ENCODE measurements at regions not wholly inside any gene's neighbourhood (a gene's known extent, or its start where the extent isn't known, plus 50 kb on each side); places are given as distances from the start of the nearest gene placed in this dataset.

- Histone ChIP-seq H4K91ac (ENCODE audit: insufficient read depth, low read depth, low read length) (no peak overlapping the region), H4K8ac (ENCODE audit: low read depth in 2 of 2, low read length in 2 of 2) (no peak overlapping the region), H3K9me3 (ENCODE audit: control insufficient read depth, insufficient read depth, low read length) (peaks cover 3% of the 10 kb centered on the region), H3K9me1 (ENCODE audit: insufficient read depth, low read length) (no peaks in the 10 kb centered on the region), H2BK20ac (ENCODE audit: low read depth, low read length) (no peak overlapping the region), H3K14ac (replicated peaks; ENCODE audit: low read depth, low read length) (no peak overlapping the region), H2AFZ (replicated peaks; ENCODE audit: low read length, poor library complexity) (no peak overlapping the region), H3K56ac (ENCODE audit: extremely low read depth, insufficient read depth, low read length) (no peak overlapping the region), H3K27ac (ENCODE audit: insufficient read depth, low read length) (no peak overlapping the region), H4K5ac (ENCODE audit: low read depth, low read length) (no peak overlapping the region), H3K27me3 (ENCODE audit: control insufficient read depth, insufficient read depth, low read length) (no peaks in the 10 kb centered on the region), H4K20me1 (ENCODE audit: insufficient read depth, low read length) (no peaks in the 10 kb centered on the region), H3K9ac (ENCODE audit: low read depth, low read length) (no peak overlapping the region), H2BK5ac (ENCODE audit: low read depth, low read length, poor library complexity, severe bottlenecking) (no peak overlapping the region), H3K23ac (ENCODE audit: low read depth, low read length) (no peak overlapping the region), H2BK120ac (ENCODE audit: low read depth, low read length) (no peak overlapping the region), H2BK15ac (ENCODE audit: low read depth, low read length) (no peak overlapping the region), H3K18ac (ENCODE audit: low read depth, low read length) (no peak overlapping the region), H3K4me3 (ENCODE audit: insufficient read depth, low read depth, low read length) (no peak overlapping the region), H3K4me2 (ENCODE audit: low read depth, low read length) (no peak overlapping the region), H2AK5ac (ENCODE audit: low read depth, low read length) (no peak overlapping the region), H3K79me1 (ENCODE audit: low read depth in 1 of 2, low read length in 2 of 2) (no peaks in the 10 kb centered on the region), H3K4ac (ENCODE audit: low read depth, low read length) (no peak overlapping the region), H3K4me1 (ENCODE audit: control insufficient read depth, insufficient read depth, low read length) (no peaks in the 10 kb centered on the region), H2AK9ac (replicated peaks; ENCODE audit: low read depth, low read length, poor library complexity) (no peak overlapping the region), H3K36me3 (ENCODE audit: control insufficient read depth, insufficient read depth, low read length) (no peaks in the 10 kb centered on the region)
- WGBS, 2 experiments (ENCODE audit: extremely low coverage in 2 of 2, insufficient read length in 1 of 2) = no CpG with 5 or more reads among the region's 3 CpGs
- POLR2A ChIA-PET (ENCODE audit: unreplicated experiment) = no interaction called here
- no TSS peak for BruUV-seq (replicated peaks)
- dilution Hi-C loops (cut with HindIII; ENCODE audit: low sequenced_read_pairs, unreplicated experiment) = no loop called here
- TF ChIP-seq MAFK (IDR thresholded peaks at IDR 0.05; ENCODE audit: low read depth, low read length) = no peak
- no peak for TF ChIP-seq NFE2L2 (IDR thresholded peaks at IDR 0.05; ENCODE audit: low read depth, low read length)
- no peak for TF ChIP-seq MXI1 (IDR thresholded peaks at IDR 0.05; ENCODE audit: borderline replicate concordance, low read depth, low read length)
- in situ Hi-C loops (cut with MboI; ENCODE audit: low sequenced_read_pairs) = no loop called here
- intact Hi-C loops (cut with micrococcal nuclease) = no loop called here
- no peak for ATAC-seq (ENCODE audit: low read depth)
- CTCF ChIA-PET = no interaction called here
- DNase-seq = no peak
These were observed 363.2 kb downstream of the GALC start for GRCh38 chr14:87629788-87630187.

Data from IMR-90 (cell line).